Stomach (tissue), 4 donors: ENCODE measurements at regions not wholly inside any gene's neighbourhood (a gene's known extent, or its start where the extent isn't known, plus 50 kb on each side); places are given as distances from the start of the nearest gene placed in this dataset.

Source experiments
- CTCF ChIP-seq, 7 experiments: fragments of 450-650 bp in 4 of 7; fragments of 200-600 bp in 3 of 7; sonication (generic) in 3 of 7; IDR thresholded peaks; one replicate each; pipeline ENCODE4 v1.5.1; 2016 to 2019; ENCODE audit warnings: antibody characterized with exemption in 7 of 7, control low read depth in 2 of 7, mild to moderate bottlenecking in 1 of 7
- POLR2A ChIP-seq, 4 donors: fragments of 450-650 bp; IDR thresholded peaks; one replicate each; pipeline ENCODE4 v1.6.1; 2016; ENCODE audit warnings: antibody characterized with exemption in 4 of 4, control low read depth in 2 of 4, mild to moderate bottlenecking in 1 of 4, moderate library complexity in 1 of 4

GRCh38 chr15:31871887-31872281 lies 158.4 kb upstream of the CHRNA7 start:
- no peak for TF ChIP-seq POLR2A (IDR thresholded peaks at IDR 0.05)
- no peak for TF ChIP-seq CTCF (IDR thresholded peaks at IDR 0.05)
